Left ventricle myocardium inferior (tissue), 1 donor: ENCODE measurements at regions not wholly inside any gene's neighbourhood (a gene's known extent, or its start where the extent isn't known, plus 50 kb on each side); places are given as distances from the start of the nearest gene placed in this dataset.

ENCODE experiments used
- DNase-seq: peaks from one replicate; pipeline ENCODE4 v3.0.0-alpha.2; 2020
- H3K27ac ChIP-seq: fragments of 200-600 bp; replicated peaks from 2 replicates; pipeline ENCODE4 v1.8.0; 2021
- H3K27me3 ChIP-seq: fragments of 200-600 bp; 2 replicates; pipeline ENCODE4 v1.8.0; 2021; ENCODE audit warnings: low read depth
- H3K36me3 ChIP-seq: fragments of 200-600 bp; 2 replicates; pipeline ENCODE4 v1.8.0; 2021
- H3K4me1 ChIP-seq: fragments of 200-600 bp; 2 replicates; pipeline ENCODE4 v1.8.0; 2021
- H3K4me3 ChIP-seq: fragments of 200-600 bp; 2 replicates; pipeline ENCODE4 v1.8.0; 2021; ENCODE audit warnings: mild to moderate bottlenecking, moderate library complexity
- H3K9me3 ChIP-seq: fragments of 200-600 bp; replicated peaks from 2 replicates; pipeline ENCODE4 v1.8.0; 2021
- intact Hi-C: fragments of 100-400 bp; cut with micrococcal nuclease; formaldehyde crosslinking; loops from one replicate; pipeline ENCODE4 v1.11.0; 2022
- TF ChIP-seq, protein P1 (sequence below): fragments of 200-600 bp; IDR thresholded peaks from 2 replicates; pipeline ENCODE4 v1.8.0; 2021; ENCODE audit warnings: antibody characterized with exemption, mild to moderate bottlenecking, borderline replicate concordance
- donor health status: DM: no; HTN: yes; CAD: no; lungs with severe emphysema.

DNA sequence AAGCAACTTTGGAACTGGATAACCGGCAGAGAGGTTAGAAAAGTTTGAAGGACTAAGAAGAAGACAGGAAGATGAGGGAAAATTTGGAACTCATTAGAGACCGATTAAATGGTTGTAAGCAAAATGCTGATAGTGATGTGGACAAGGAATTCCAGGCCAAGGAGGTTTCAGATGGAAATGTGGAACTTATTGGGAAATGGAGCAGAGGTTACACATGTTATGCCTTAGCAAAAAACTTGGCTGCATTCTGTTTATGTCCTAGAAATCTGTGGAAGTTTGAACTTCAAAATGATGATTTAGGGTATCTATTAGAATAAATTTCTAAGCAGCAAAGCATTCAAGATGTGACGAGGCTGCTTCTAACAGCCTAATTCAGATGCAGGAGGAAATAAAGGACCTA lies 675.1 kb upstream of the SYT4 start:
- DNase-seq = no peak
- TF ChIP-seq, protein P1, sequence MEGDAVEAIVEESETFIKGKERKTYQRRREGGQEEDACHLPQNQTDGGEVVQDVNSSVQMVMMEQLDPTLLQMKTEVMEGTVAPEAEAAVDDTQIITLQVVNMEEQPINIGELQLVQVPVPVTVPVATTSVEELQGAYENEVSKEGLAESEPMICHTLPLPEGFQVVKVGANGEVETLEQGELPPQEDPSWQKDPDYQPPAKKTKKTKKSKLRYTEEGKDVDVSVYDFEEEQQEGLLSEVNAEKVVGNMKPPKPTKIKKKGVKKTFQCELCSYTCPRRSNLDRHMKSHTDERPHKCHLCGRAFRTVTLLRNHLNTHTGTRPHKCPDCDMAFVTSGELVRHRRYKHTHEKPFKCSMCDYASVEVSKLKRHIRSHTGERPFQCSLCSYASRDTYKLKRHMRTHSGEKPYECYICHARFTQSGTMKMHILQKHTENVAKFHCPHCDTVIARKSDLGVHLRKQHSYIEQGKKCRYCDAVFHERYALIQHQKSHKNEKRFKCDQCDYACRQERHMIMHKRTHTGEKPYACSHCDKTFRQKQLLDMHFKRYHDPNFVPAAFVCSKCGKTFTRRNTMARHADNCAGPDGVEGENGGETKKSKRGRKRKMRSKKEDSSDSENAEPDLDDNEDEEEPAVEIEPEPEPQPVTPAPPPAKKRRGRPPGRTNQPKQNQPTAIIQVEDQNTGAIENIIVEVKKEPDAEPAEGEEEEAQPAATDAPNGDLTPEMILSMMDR = no peak
- H3K36me3 ChIP-seq = no peaks in the 10 kb centered on the region
- H3K27me3 ChIP-seq = no peaks in the 10 kb centered on the region
- intact Hi-C loops = no loop called here
- H3K4me1 ChIP-seq = no peaks in the 10 kb centered on the region
- H3K9me3 ChIP-seq = peaks cover 10% of the 10 kb centered on the region
- no peak overlapping the region for H3K27ac ChIP-seq
- no peak overlapping the region for H3K4me3 ChIP-seq

DNA sequence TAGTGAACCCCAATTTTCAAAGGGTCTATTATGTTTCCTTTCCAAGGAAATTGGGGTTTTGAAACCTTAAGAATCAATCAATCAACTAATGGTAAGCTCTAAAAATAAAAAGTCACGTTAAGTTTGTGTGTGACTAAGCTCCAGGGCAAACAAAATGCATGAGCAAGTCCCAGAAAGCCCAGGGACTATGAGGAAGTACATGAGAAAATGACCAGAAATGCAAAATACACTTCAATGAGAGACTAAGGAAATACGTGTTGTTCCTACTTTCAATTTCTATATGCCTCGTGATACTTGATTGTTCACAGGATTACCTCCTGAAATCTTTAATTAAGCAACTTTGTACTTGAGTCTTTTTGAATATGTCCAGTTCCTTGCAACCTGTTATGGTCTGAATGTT lies 684.4 kb upstream of the SYT4 start:
- no peaks in the 10 kb centered on the region for H3K27me3 ChIP-seq
- TF ChIP-seq, protein P1 = no peak
- no peaks in the 10 kb centered on the region for H3K36me3 ChIP-seq
- DNase-seq = no peak
- no peak overlapping the region for H3K4me3 ChIP-seq
- no peak overlapping the region for H3K27ac ChIP-seq
- H3K9me3 ChIP-seq = no peaks in the 10 kb centered on the region
- H3K4me1 ChIP-seq = no peaks in the 10 kb centered on the region
- intact Hi-C loops = no loop called here

GRCh38 chr18:43964666-43965065 lies 687.4 kb upstream of the SYT4 start:
- Histone ChIP-seq H3K4me1 (no peaks in the 10 kb centered on the region), H3K36me3 (no peaks in the 10 kb centered on the region), H3K9me3 (no peaks in the 10 kb centered on the region), H3K4me3 (no peak overlapping the region), H3K27me3 (no peaks in the 10 kb centered on the region), H3K27ac (no peak overlapping the region)
- intact Hi-C loops = no loop called here
- TF ChIP-seq, protein P1 = no peak
- no peak for DNase-seq

DNA sequence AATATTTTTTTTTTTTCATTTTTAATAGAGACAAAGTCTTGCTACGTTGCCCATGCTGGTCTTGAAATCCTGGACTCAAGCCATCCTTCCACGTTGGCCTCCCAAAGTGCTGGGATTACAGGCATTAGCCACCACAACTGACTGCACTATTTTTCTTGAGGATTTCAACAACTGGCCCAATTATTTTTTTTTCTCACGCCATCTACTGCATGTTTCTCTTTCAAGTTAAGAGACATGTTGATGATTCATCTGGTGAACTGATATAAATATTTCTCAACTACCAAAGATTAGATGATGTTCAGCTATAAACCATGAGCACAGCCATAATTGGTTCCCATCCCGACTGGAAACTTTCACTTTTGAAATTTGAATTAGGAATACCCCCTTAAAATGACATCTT lies 688.4 kb upstream of the SYT4 start:
- H3K4me1 ChIP-seq = no peaks in the 10 kb centered on the region
- intact Hi-C loops = no loop called here
- no peaks in the 10 kb centered on the region for H3K27me3 ChIP-seq
- TF ChIP-seq, protein P1 = no peak
- DNase-seq = no peak
- no peaks in the 10 kb centered on the region for H3K9me3 ChIP-seq
- no peak overlapping the region for H3K27ac ChIP-seq
- no peaks in the 10 kb centered on the region for H3K36me3 ChIP-seq
- H3K4me3 ChIP-seq = no peak overlapping the region

- H3K9me3 ChIP-seq = no peaks in the 10 kb centered on the region
- H3K27me3 ChIP-seq = no peaks in the 10 kb centered on the region
- H3K4me1 ChIP-seq = no peaks in the 10 kb centered on the region
- H3K4me3 ChIP-seq = no peak overlapping the region
- DNase-seq = no peak
- H3K36me3 ChIP-seq = no peaks in the 10 kb centered on the region
- TF ChIP-seq, protein P1 = no peak
- intact Hi-C loops = no loop called here
- H3K27ac ChIP-seq = no peak overlapping the region
These were observed 693.4 kb upstream of the SYT4 start for GRCh38 chr18:43970656-43971055.

DNA sequence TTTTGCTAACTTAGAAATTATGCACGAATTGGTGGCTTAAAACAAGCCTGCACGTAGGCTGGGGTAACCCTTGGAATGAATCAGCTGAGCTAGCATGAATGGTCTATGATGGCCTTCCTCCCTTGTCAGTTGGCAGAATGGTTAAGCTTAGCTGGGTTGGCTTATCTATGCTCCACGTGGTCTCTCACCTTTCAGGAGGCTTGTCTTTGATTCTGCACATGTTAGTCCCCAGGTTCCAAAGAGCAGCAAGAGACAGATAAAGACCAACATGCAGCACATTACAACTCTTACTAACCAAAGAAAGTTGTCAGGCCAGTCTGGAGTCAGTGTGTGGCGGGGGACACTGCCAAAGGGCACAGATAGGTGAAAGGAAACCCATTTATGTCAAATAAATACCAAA lies 700.9 kb upstream of the SYT4 start:
- intact Hi-C loops = no loop called here
- no peak overlapping the region for H3K27ac ChIP-seq
- TF ChIP-seq, protein P1 = no peak
- no peaks in the 10 kb centered on the region for H3K27me3 ChIP-seq
- no peak for DNase-seq
- no peaks in the 10 kb centered on the region for H3K4me1 ChIP-seq
- no peak overlapping the region for H3K4me3 ChIP-seq
- no peaks in the 10 kb centered on the region for H3K9me3 ChIP-seq
- no peaks in the 10 kb centered on the region for H3K36me3 ChIP-seq
